HG02798 (cell line): ENCODE measurements at regions not wholly inside any gene's neighbourhood (a gene's known extent, or its start where the extent isn't known, plus 50 kb on each side); places are given as distances from the start of the nearest gene placed in this dataset.

ENCODE experiments used
- ATAC-seq: cut with Tn5 transposase; IDR thresholded peaks from one replicate; pipeline ENCODE4 v1.9.1; 2021; ENCODE audit warnings: mild to moderate bottlenecking; ENCODE audit not compliant: unreplicated experiment, poor library complexity

DNA sequence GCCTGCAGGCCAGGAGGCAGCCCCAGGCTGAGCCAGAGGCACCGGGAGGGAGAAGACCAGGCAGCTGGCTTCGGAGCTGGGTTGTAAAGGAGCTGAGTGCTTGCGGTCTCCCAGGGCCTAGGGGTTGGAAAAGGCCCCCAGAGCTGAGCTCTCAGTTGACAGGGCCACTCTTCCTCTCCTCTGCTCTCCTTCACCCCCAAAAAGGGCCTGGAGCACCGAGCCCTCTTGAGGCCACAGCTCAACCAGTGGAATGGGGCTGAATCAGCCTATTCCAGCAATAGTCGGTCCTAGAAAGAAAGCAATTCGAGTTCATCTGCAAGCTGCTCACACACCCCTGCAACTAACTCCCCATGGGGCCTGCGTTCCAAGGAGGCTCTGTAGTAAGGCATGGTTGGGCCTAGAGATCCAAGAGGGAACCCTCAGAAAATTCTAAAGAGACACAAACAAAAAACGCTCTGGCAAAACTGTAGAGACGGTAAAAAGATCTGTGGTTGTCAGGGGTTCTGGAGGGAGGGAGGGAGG, 205.0 kb downstream of the BUD13 start:
- ATAC-seq: no peak

- no peak for ATAC-seq
Measured at GRCh38 chr11:116563712-116564047, 209.1 kb downstream of the BUD13 start.

DNA sequence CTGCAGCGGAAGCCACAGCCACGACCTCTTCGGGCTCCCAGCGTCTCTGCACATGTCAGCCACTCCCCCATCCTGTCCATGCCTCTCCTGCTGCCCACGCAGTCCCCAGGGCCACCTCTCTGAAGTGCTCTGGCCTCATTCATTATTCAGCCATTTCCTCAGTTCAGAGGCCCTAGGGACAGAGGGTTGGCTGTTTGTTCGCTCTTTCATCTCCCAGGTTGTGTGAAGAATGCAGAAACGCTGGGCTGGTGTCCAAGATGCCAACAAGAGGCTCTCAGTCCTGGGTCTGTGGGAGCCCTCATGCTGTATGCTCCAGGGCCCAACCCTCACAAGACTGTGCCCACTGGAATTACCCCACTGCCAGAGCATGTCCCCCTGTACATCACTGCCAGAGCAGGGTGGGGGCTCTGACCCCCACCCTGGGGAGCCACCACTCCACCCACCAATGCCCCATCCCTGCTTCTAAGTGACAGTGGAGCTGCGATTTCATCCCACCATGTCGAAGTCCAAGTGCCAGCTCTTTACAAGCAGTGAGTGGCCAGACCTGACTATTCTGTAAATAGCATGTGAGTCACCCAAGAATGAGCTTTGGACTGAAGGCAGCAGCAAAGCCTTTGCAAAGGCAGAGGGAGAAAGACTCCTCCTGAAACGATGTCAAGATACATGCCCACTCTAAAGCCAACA, 209.6 kb downstream of the BUD13 start:
- no peak for ATAC-seq

DNA sequence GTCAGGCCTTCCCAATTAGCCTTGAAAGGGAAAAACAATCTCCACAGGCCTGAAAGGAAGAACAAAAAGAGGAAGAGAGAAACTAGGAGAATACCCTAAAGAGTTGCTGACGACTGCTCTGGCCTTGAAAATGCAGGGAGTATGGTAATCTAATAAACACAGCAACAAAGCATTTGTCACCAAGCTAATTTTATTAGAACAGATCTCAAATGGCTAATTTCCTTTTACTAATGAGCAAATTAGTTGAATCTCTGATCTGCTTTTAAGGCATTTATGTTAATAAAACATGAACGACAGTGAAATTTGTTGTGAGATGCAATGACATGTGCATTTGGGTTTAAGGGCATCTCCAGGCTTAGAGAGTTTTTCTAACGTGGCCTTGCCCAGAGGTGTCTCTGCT, 212.2 kb downstream of the BUD13 start:
- ATAC-seq: no peak

DNA sequence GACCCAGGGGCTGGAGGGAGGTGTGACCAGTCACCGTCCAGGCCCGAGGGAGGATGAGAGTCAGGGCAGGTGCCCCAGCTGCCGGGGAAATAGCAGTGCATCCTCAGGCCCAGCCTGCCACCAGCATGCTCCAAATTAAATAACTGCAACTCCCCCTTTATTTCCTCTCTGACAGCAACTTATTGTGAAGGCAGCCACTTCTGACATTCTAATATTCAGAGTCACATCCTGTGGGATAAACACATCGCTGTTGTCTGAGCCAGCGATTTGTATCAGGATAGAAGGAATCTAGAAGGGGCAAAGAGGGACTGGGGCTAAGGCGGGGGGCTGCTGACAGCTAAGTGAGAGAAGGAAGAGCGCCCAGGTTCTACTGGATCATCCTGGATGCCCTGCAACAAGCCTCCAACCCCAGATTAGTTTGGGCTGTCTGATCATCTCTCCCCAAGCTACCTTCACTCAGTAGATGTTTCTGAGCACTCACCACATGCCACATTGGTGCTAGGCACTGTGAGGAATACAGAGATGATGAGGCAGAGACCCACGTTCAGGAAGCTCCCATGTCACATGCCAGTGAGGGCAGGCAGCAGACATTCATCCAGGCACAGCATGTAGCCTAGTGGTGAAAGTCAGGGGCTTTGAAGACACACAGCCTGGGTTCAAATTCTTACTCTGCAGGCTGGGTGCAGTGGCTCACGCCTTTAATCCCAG, 214.1 kb downstream of the BUD13 start:
- no peak for ATAC-seq

DNA sequence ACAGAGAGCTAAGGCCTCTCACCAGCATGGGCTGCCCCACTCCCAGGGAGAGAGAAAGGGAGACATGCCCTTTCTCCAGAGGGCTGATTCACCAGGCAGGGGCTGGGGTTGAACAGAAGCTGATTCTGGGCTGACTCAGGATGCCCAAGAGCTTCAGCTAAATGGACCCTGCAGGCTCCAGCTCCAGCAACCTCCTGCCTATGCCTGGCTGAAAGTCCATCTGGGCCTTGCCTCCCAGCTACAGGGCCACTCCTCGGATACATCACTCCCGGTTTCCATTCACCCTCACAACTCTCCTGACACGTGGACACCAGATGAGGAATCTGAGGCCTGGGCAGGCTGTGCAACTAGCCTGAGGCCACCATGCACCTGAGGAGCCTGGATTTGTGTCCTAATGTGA, 215.5 kb downstream of the BUD13 start:
- no peak for ATAC-seq

DNA sequence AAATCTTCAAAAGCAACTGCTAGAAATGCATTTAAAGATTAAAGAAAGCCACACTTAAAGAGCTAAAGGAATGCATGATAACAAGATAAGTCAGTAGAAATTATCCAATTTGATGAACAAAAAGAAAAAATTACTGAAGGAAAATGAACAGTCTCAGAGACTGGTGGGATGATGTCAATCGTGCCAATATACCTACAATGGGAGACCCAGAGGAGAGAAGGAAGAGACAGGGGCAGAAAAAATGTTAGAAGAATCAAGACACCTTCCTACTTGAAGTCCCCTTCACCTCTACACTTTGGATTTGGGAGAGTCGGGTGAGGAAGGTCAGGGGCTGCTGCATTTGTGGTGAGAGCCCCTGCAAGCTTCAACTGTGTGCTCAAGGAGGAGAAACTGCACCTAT, 216.3 kb downstream of the BUD13 start:
- ATAC-seq: no peak

GRCh38 chr11:116553482-116553881, 219.3 kb downstream of the BUD13 start:
- ATAC-seq: no peak

GRCh38 chr11:116551576-116551975, 221.2 kb downstream of the BUD13 start:
- no peak for ATAC-seq

DNA sequence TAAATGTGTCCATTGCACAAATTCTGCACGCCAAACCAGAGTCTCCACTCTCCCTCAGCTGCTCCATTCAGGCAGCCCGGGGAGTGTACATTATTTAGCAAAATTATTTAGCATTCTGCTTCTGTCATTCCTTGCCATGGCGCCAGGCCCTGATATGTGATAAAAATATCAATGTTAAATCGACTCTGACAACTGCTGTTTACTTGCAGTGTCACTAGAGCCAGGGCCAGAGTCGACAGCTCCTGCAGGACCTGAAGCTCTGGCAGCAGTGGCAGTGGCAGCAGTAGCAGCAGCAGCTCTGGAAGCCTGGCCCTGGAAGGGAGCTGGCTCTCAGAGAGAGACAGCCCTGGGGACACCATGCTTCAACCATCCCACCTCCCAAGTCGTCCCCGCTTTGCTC, 224.5 kb downstream of the BUD13 start:
- ATAC-seq: no peak

DNA sequence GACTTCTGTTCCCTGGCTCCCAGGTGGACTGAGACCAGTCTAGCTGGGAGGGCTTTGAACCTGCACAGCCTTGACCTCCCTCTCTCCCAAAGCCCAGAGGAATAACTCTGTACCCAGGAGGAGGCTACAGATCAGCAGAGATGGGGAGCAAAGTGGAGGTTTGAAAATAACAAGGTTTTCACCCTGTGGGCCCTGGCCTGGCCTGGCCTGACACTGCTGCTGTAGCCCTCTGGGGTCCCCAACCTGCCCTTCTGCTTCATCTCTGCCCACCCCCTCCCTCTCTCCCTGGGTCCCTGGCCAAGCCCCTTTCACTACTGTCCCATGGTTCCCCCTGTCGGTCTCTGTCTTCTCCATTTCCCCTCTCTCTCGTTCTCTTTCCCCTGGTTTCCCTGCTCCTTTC, 225.2 kb downstream of the BUD13 start:
- ATAC-seq: no peak

- ATAC-seq: no peak
Measured at GRCh38 chr11:116545912-116546311, 226.9 kb downstream of the BUD13 start.

DNA sequence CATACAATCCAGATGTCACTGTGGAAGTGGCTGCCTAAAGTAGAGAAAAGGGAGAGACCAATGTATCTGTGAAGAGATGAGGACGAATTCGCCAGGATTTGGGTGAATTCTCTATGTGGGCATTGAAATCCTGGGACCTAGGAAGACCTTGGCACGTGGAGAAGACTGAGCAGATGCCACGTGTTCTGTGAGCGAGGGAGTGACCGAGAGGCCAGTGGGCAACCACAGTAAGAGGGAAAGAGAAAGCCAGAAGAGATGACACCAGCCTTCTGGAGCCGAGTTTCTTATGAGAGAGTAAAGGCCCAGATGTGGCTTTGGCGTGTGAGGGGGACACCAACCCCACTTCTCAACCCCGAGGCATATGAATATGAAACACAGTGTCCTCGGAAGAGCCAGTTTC, 228.1 kb downstream of the BUD13 start:
- ATAC-seq: no peak

DNA sequence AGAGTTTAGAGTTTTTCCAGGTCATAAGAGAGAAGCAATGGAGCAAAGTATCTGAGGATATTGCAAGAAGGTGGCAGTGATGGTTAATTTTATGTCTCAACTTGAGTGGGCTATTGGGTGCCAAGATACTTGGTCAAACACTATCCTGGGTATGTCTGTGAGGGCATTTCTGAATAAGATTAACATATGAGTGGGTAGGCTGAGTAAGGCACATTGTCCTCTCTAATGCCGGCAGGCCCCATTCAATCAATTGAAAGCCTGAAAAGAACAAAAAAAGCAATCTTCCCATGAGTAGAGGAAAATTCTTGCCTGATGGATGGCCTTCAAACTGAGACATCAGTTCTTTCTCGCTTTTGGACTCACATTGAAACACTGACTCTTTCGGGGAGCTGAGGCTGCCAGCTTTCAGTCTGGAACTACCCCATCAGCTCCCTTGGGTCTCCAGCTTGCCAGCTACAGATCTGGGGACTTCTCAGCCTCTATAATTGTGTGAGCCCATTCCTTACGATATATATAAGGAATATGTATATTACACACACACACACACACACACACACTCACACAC, 228.8 kb downstream of the BUD13 start:
- ATAC-seq: no peak

DNA sequence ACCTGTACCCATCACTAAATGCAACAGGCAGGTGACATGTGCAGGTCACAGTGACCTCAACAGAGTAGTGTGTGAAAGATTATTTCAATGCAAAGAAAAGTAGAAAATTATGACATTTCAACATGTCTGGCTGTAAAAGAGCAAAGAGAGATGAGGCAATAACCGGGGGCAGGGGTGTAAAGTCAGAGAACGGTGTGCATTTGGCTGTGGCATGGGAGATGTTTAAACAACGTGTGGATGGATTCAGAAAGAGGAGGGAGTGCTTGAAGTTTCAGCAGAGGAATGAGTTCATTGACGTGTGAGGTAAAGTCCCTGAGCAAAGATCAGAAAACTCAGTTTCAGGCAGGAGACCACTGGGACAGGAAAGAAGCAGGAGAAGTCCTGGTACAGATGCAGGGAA, 229.7 kb downstream of the BUD13 start:
- no peak for ATAC-seq

- no peak for ATAC-seq
Measured at GRCh38 chr11:116542406-116542805, 230.4 kb downstream of the BUD13 start.

GRCh38 chr11:116541460-116541859, 231.3 kb downstream of the BUD13 start:
- ATAC-seq: peak; percentile 36

GRCh38 chr11:116540645-116541304, 232.0 kb downstream of the BUD13 start:
- ATAC-seq: no peak

DNA sequence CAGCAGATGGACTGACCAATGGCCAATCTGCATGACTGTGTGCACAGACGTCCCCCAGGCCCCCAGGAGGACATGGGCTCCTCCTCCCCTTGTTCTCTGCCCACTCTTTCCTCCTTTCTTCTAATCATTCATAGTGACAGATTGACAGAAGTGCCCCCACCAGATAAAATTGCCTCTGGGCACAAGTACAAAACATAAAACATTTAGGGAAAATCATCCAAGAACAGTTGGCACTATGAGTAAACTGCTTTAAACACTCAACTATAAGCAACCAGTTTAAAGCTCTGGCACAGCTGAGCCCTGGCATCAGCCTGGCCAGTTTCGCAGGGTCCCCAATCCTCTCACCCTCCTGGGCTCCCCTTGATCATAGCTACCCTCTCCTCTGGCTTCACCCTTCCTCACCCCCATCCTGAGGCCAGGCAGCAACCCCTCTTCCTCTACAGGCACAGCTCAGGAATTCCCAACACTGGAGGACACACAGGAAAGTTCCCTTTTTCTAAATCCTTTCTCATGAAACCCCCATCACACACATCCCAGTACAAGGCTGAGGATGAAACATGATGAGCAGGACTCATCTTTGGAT, 232.9 kb downstream of the BUD13 start:
- no peak for ATAC-seq

DNA sequence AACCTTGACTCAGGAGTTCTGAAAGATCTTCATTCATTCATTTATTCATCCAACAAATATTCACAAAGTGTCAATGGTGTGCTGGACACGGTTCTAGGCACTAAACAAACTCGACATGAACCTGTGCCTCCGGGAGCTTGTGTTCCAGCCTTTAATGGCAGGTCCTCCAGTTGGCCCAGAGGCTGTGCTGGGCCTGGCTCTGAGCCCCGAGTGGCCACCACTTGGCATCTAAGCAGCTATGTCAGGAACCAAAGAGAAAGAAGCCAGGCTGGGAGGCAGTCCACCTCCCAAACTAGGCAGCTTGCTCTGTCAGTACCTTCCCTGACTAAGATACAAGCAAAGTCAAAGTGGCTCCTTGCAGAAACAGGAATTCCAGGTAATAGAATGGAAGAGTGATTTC, 233.6 kb downstream of the BUD13 start:
- ATAC-seq: no peak

- no peak for ATAC-seq
Measured at GRCh38 chr11:116538677-116539076, 234.1 kb downstream of the BUD13 start.
